H9 (cell line): ENCODE measurements at regions not wholly inside any gene's neighbourhood (a gene's known extent, or its start where the extent isn't known, plus 50 kb on each side); places are given as distances from the start of the nearest gene placed in this dataset.

Source experiments
- DNase-seq: peaks from one replicate; pipeline ENCODE4 v3.0.0-alpha.2; 2017
- H2AFZ ChIP-seq: one replicate; pipeline ENCODE4 v1.6.1; 2013; ENCODE audit warnings: mild to moderate bottlenecking, low read length, control low read depth, moderate library complexity
- H2AK5ac ChIP-seq: 2 replicates; pipeline ENCODE4 v1.6.1; 2013; ENCODE audit warnings: low read length, control low read depth, mixed read lengths; ENCODE audit not compliant: insufficient read length
- H2BK120ac ChIP-seq: one replicate; pipeline ENCODE4 v1.6.1; 2013; ENCODE audit warnings: low read depth, mild to moderate bottlenecking, low read length, control low read depth, inconsistent platforms; ENCODE audit not compliant: poor library complexity, severe bottlenecking
- H2BK12ac ChIP-seq: 2 replicates; pipeline ENCODE4 v1.6.1; 2013; ENCODE audit warnings: low read length, control low read depth, mixed read lengths, low read depth; ENCODE audit not compliant: insufficient read length
- H2BK15ac ChIP-seq: 2 replicates; pipeline ENCODE4 v1.6.1; 2013; ENCODE audit warnings: low read depth, low read length, control low read depth
- H2BK20ac ChIP-seq: one replicate; pipeline ENCODE4 v1.6.1; 2013; ENCODE audit warnings: low read depth, mild to moderate bottlenecking, low read length, control low read depth, inconsistent platforms; ENCODE audit not compliant: poor library complexity, severe bottlenecking
- H2BK5ac ChIP-seq: 2 replicates; pipeline ENCODE4 v1.6.1; 2013; ENCODE audit warnings: low read length, control low read depth, mixed read lengths; ENCODE audit not compliant: insufficient read length
- H3K14ac ChIP-seq: 2 replicates; pipeline ENCODE4 v1.6.1; 2013; ENCODE audit warnings: low read length, control low read depth; ENCODE audit not compliant: insufficient read depth
- H3K18ac ChIP-seq: 2 replicates; pipeline ENCODE4 v1.6.1; 2013; ENCODE audit warnings: low read depth, mild to moderate bottlenecking, mixed read lengths, low read length, control low read depth; ENCODE audit not compliant: insufficient read length
- H3K23ac ChIP-seq: 2 replicates; pipeline ENCODE4 v1.6.1; 2013; ENCODE audit warnings: low read length, control low read depth, mixed read lengths, low read depth; ENCODE audit not compliant: insufficient read length
- H3K23me2 ChIP-seq: 2 replicates; pipeline ENCODE4 v1.6.1; 2013; ENCODE audit warnings: low read depth, mild to moderate bottlenecking, mixed read lengths, low read length, control low read depth; ENCODE audit not compliant: insufficient read length, poor library complexity, severe bottlenecking
- H3K27ac ChIP-seq: 2 replicates; pipeline ENCODE4 v1.5.1; 2013; ENCODE audit warnings: low read length, control low read depth, mixed read lengths, low read depth; ENCODE audit not compliant: insufficient read length
- H3K27me3 ChIP-seq: 2 replicates; pipeline ENCODE4 v1.6.1; 2013; ENCODE audit warnings: low read length, control low read depth, inconsistent platforms; ENCODE audit not compliant: insufficient read depth
- H3K4ac ChIP-seq: 2 replicates; pipeline ENCODE4 v1.6.1; 2013; ENCODE audit warnings: low read depth, mild to moderate bottlenecking, control low read depth, inconsistent platforms, low read length, moderate library complexity
- H3K4me1 ChIP-seq: 2 replicates; pipeline ENCODE4 v1.6.1; 2013; ENCODE audit warnings: low read length, control low read depth, inconsistent platforms; ENCODE audit not compliant: insufficient read depth
- H3K4me2 ChIP-seq: 2 replicates; pipeline ENCODE4 v1.6.1; 2013; ENCODE audit warnings: low read length, control low read depth, mixed read lengths; ENCODE audit not compliant: insufficient read length, insufficient read depth
- H3K56ac ChIP-seq: 2 replicates; pipeline ENCODE4 v1.6.1; 2013; ENCODE audit warnings: low read depth, mild to moderate bottlenecking, mixed read lengths, low read length, control low read depth; ENCODE audit not compliant: insufficient read length
- H3K79me1 ChIP-seq: 2 replicates; pipeline ENCODE4 v1.6.1; 2013; ENCODE audit warnings: low read depth, mild to moderate bottlenecking, moderate library complexity, low read length, control low read depth, inconsistent platforms; ENCODE audit not compliant: insufficient read depth, poor library complexity, severe bottlenecking
- H3K79me2 ChIP-seq: 2 replicates; pipeline ENCODE4 v1.6.1; 2013; ENCODE audit warnings: low read length, control low read depth, inconsistent platforms; ENCODE audit not compliant: insufficient read depth
- H3K9ac ChIP-seq: 2 replicates; pipeline ENCODE4 v1.6.1; 2013; ENCODE audit warnings: low read length, control low read depth, mixed read lengths; ENCODE audit not compliant: insufficient read length; ENCODE audit errors: extremely low read depth
- H3K9me3 ChIP-seq: one replicate; pipeline ENCODE4 v1.6.1; 2013; ENCODE audit warnings: low read depth, low read length, inconsistent platforms; ENCODE audit not compliant: control insufficient read depth
- H3T11ph ChIP-seq: one replicate; pipeline ENCODE4 v1.6.1; 2013; ENCODE audit warnings: mild to moderate bottlenecking, low read length, control low read depth, inconsistent platforms
- H4K20me1 ChIP-seq: one replicate; pipeline ENCODE4 v1.6.1; 2013; ENCODE audit not compliant: control insufficient read depth, insufficient read length, insufficient read depth
- H4K5ac ChIP-seq: 2 replicates; pipeline ENCODE4 v1.6.1; 2013; ENCODE audit warnings: low read depth, mild to moderate bottlenecking, mixed read lengths, low read length, control low read depth; ENCODE audit not compliant: insufficient read length
- H4K8ac ChIP-seq: replicated peaks from 2 replicates; pipeline ENCODE4 v1.6.1; 2013; ENCODE audit warnings: low read length, control low read depth, mixed read lengths, low read depth; ENCODE audit not compliant: insufficient read length
- H4K91ac ChIP-seq: 2 replicates; pipeline ENCODE4 v1.6.1; 2013; ENCODE audit warnings: low read depth, mild to moderate bottlenecking, moderate library complexity, mixed read lengths, low read length, control low read depth; ENCODE audit not compliant: insufficient read length
- H3K27ac Mint-ChIP-seq, 3 experiments: 2 replicates in 2 of 3; 3 replicates in 1 of 3; pipeline ENCODE4 v1.8.0; 2020 to 2021; ENCODE audit warnings: mixed read lengths in 3 of 3, mild to moderate bottlenecking in 1 of 3, moderate library complexity in 1 of 3
- H3K27me3 Mint-ChIP-seq: 2 replicates; pipeline ENCODE4 v1.8.0; 2021; ENCODE audit warnings: low read depth, mild to moderate bottlenecking, moderate library complexity, mixed read lengths
- H3K36me3 Mint-ChIP-seq, 3 experiments: 2 replicates in 2 of 3; 3 replicates in 1 of 3; pipeline ENCODE4 v1.8.0; 2020 to 2021; ENCODE audit warnings: low read depth in 3 of 3, mixed read lengths in 3 of 3; ENCODE audit not compliant: insufficient read depth in 1 of 3
- H3K4me1 Mint-ChIP-seq, 2 experiments: 2 replicates each; pipeline ENCODE4 v1.8.0; 2020; ENCODE audit warnings: mixed read lengths in 2 of 2
- H3K4me3 Mint-ChIP-seq, 2 experiments: 2 replicates in 1 of 2; 3 replicates in 1 of 2; pipeline ENCODE4 v1.8.0; 2020 to 2021; ENCODE audit warnings: mild to moderate bottlenecking in 2 of 2, mixed read lengths in 2 of 2, moderate library complexity in 1 of 2
- H3K9me3 Mint-ChIP-seq, 2 experiments: 2 replicates in 1 of 2; 3 replicates in 1 of 2; pipeline ENCODE4 v1.8.0; 2020; ENCODE audit warnings: mild to moderate bottlenecking in 2 of 2, mixed read lengths in 2 of 2, moderate library complexity in 1 of 2
- WGBS: extraction: QIAGEN DNeasy Blood & Tissue Kit; methylation state at CpG from one replicate; pipeline ENCODE4 v1.1.7; 2013; ENCODE audit warnings: missing lambda C conversion rate, low lambda C conversion rate, mixed read lengths; ENCODE audit not compliant: insufficient read length; ENCODE audit errors: extremely low coverage; 5-methylcytosine and 5-hydroxymethylcytosine counted together
- TF ChIP-seq, protein P1 (sequence below): fragments of 200-600 bp; sonication (generic); conservative IDR thresholded peaks from 3 replicates; pipeline ENCODE4 v1.8.0; 2021; ENCODE audit warnings: antibody characterized with exemption, mild to moderate bottlenecking

DNA sequence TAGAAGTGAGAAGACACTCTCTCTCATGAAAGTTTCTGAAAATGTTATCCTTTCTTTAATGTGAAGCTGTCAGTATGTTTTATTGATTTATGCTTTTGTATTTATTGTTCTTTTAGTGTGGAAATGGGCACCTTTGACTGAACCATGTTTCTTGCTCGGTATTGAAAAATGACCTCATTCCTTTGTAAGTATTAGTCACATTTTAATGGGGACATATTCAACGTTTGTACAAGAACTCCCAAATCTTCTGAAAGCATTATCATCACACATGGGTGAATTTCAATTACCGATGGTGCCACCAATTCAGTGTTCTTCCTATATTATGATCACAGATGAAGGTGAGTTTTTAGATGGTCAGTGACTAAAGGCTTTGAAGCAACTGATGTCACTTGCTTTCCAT is 371.8 kb upstream of the GCFC2 start:
- Histone ChIP-seq H2BK120ac (no peak overlapping the region), H3K4me1 (no peaks in the 10 kb centered on the region)

More for the DNA sequence above, 371.8 kb upstream of the GCFC2 start:
- WGBS: no CpG with 5 or more reads among the region's 3 CpGs
- no peak overlapping the region for H2BK15ac ChIP-seq
- H3K4me2 ChIP-seq: no peak overlapping the region
- H2AFZ ChIP-seq: no peak overlapping the region
- H3K14ac ChIP-seq: no peak overlapping the region
- no peaks in the 10 kb centered on the region for H3K9me3 ChIP-seq
- no peak overlapping the region for H4K8ac ChIP-seq
- H3K56ac ChIP-seq: no peak overlapping the region
- H3K27me3 Mint-ChIP-seq: no peaks in the 10 kb centered on the region
- H3K79me1 ChIP-seq: no peaks in the 10 kb centered on the region
- H3K9ac ChIP-seq: no peak overlapping the region
- no peak overlapping the region for H2BK12ac ChIP-seq
- no peaks in the 10 kb centered on the region for H3K27me3 ChIP-seq
- no peak overlapping the region for H3K18ac ChIP-seq
- no peak overlapping the region for H3K4ac ChIP-seq
- H3K4me3 Mint-ChIP-seq: no peak overlapping the region
- no peak for DNase-seq
- H3K27ac ChIP-seq: no peak overlapping the region
- H2AK5ac ChIP-seq: no peak overlapping the region
- H3K27ac Mint-ChIP-seq: no peak overlapping the region
- no peak overlapping the region for H4K91ac ChIP-seq
- no peaks in the 10 kb centered on the region for H3K23me2 ChIP-seq
- peaks cover 9 to 15% of the 10 kb centered on the region in 2 experiments for H3K4me1 Mint-ChIP-seq
- no peak overlapping the region for H3T11ph ChIP-seq
- H3K9me3 Mint-ChIP-seq: no peaks in the 10 kb centered on the region
- no peaks in the 10 kb centered on the region for H3K79me2 ChIP-seq
- no peak overlapping the region for H2BK5ac ChIP-seq
- no peak overlapping the region for H3K23ac ChIP-seq
- no peak overlapping the region for H2BK20ac ChIP-seq
- H4K20me1 ChIP-seq: no peaks in the 10 kb centered on the region
- H4K5ac ChIP-seq: no peak overlapping the region
- no peaks in the 10 kb centered on the region for H3K36me3 Mint-ChIP-seq
- TF ChIP-seq, protein P1, sequence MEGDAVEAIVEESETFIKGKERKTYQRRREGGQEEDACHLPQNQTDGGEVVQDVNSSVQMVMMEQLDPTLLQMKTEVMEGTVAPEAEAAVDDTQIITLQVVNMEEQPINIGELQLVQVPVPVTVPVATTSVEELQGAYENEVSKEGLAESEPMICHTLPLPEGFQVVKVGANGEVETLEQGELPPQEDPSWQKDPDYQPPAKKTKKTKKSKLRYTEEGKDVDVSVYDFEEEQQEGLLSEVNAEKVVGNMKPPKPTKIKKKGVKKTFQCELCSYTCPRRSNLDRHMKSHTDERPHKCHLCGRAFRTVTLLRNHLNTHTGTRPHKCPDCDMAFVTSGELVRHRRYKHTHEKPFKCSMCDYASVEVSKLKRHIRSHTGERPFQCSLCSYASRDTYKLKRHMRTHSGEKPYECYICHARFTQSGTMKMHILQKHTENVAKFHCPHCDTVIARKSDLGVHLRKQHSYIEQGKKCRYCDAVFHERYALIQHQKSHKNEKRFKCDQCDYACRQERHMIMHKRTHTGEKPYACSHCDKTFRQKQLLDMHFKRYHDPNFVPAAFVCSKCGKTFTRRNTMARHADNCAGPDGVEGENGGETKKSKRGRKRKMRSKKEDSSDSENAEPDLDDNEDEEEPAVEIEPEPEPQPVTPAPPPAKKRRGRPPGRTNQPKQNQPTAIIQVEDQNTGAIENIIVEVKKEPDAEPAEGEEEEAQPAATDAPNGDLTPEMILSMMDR: no peak
